NCI-H446 treated with DMSO at 0.1 percent for 48 hours (cell line): ENCODE measurements at regions not wholly inside any gene's neighbourhood (a gene's known extent, or its start where the extent isn't known, plus 50 kb on each side); places are given as distances from the start of the nearest gene placed in this dataset.
A peak's percentile ranks its signal among the peaks of the same experiment; 100 is the strongest.
"Not testable (repeated sequence)": the region's sequence is repeated elsewhere in the genome, so short reads cannot be mapped to it uniquely, and the experiment has no call there.

Experiments used
- DNase-seq: peaks from one replicate; lab custom pipeline; 2025; lab: John Stamatoyannopoulos, UW

DNA sequence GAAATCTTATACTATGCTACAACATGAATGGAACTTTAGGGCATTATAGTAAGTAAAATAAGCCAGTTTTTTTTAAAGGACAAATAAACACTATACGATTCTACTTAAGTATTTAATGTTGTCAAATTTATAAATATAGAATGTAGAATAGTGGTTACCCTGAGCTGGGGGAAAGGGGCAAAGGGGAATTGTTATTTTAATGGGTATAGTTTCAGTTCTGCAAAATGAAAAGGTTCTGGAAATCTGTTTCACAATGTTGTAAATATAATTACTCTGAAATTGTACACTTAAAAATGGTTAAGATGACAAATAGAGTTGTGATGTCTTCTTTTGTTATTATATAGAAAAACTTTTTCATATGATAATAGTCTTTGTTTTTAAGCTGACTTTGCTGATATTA lies 366.3 kb downstream of the MRPL39 start:
- DNase-seq: no peak

- no peak for DNase-seq
Measured at GRCh38 chr21:25234857-25235801, 372.2 kb downstream of the MRPL39 start.

GRCh38 chr21:25220954-25221353 lies 386.3 kb downstream of the MRPL39 start:
- DNase-seq: no peak

DNA sequence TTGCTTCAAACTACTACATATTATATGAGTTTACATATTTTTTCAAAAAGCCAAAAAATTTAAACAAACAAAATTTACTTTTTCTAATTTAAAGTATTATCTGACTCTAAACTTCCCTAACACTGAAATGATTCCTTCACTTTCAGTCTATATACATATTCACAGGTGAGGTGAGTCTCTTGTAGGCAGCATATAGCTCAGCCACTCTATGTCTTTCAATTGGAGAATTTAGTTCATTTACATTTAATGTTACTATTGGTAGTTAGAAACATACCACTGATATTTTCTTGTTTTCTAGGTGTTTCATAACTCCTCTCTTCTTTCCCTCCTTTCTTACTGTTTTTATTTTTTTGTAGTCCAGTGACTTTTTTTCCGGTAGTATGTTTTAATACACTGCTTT lies 387.1 kb downstream of the MRPL39 start:
- DNase-seq: no peak

DNA sequence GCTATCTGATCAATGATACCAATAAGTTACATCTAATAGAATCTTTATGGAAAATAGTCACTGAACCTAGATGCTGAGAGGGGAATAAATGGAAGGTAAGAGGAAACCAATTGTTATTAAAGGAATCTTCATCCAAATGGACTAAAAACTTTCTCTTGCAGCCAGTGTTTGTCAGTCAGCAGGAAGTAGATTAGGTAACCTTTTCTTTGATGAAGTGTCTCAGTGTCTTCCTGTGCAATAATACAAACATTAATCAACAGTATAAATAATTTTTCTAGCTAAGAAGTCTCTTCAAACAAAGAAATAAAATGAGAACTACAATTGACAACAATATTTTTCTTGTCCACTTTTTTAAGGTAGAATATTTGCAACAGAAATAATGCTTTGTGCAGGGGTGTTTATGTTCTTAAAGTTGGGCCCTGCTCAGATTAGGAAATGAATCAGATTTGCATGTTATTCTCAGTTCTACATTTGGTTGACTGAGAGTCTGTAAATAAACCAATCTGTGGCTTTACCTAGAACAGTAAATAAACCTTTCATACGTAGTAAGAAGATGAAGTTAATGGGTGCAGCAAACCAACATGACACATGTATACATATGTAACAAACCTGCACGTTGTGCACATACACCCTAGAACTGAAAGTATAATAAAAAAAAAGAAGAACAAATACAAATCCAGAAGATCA lies 391.4 kb downstream of the MRPL39 start:
- DNase-seq: no peak

DNA sequence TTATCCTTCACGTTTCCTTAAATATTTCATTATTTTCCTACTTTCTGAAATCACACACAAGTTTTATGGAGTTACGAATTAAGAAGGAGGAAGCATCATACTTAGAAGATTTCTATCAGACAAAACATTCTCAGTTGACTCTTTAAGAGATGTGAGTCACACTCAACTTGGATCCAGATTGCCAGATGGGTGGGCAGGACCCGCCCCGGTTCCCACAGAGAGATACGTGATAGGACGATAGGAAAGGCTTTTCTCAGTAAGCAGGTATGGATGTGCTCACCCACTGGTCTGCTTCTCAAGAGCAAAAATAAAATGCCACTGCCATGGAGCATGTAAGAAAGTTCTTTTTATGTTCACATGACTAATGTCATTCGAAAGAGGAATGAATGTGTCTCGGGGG lies 392.6 kb downstream of the MRPL39 start:
- no peak for DNase-seq

DNA sequence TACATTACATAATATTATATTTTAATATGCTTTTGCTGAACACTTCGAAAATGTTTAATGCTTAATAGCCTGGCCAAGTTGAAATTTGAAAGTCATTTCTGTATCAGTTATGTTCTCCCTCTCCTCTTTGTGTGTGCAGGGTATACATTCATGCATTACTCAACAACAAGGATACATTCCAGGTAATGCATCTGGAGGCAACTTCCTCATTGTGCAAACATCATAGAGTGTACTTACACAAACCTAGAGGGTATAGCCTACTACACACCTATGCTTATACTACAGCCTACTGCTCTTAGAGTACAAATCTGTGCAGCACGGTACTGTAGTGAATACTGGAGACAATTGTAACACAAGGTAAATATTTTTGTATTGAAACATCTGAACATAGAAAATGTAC lies 407.3 kb downstream of the MRPL39 start:
- DNase-seq: no peak

DNA sequence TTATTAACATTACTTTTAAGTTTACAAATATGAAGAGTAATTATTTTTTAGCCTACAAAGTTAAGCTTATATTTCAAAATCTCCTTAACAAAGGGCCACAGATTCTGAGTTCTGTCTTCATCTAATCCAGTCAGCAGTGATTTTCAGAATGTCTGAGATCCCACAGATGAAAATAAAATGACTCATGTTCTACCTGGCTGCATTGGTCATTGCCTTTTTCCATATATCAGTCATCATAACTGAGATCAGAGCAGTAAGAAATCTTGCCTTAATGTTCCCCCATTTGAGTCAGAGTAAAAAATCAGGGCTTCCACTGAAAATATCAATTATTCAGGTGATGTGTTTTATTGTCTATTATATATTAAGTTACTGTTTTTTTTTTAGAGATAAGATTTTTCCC lies 416.1 kb downstream of the MRPL39 start:
- DNase-seq: no peak

GRCh38 chr21:25189497-25189896 lies 417.8 kb downstream of the MRPL39 start:
- DNase-seq: no peak

DNA sequence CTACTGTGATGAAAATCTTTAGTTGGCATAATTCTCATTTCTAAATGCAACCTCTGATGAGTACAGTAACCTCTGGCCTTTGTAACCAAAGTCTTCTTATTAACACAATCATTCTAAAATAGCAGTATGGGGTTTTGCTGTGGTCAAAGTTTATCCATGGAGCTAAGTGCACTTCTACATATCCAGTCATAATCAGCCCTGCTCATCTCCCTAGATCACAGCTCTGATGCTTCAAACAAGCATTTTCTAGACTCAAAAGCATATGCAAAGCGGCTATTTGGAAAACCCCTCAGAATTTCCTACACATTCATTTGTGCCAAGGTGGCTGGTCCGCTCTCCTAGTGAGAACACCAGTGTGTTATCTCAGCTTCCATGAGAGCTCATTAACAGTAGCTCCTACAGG lies 418.6 kb downstream of the MRPL39 start:
- DNase-seq: no peak

DNA sequence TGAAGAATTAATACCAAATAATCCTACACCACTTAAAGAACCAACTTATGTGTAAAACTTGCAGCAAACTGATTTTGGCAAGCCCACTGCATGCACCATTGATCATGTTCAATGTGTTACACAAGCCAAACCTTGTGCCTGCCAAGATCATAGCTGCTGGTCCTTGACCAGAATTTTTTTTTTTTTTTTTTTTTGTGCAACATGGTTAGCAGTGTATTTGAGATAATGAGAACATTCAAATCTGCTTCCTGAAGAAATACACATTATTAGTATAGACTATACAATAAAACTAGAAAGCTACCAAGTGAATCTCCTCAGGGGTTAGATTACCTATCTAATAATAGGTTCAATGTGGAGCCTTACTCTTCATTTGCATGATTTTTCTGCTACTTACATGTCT lies 421.0 kb downstream of the MRPL39 start:
- DNase-seq: peak; percentile 92

GRCh38 chr21:25183577-25183976 lies 423.7 kb downstream of the MRPL39 start:
- no peak for DNase-seq

DNA sequence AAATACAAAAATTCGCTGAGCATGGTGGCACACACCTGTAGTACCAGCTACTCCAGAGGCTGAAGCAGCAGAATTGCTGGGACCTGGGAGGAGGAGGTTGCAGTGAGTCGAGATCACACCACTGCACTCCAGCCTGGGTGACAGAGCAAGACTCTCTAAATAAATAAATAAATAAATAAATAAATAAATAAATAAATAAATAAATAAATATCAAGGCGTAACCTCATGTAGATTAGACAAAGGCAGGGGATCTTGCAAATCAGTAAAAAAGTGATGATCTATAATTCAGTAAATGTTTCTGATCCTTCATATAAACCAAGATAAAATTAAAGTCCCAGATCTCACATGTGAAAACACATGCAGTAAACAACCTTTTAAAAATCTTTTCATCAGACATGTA lies 425.6 kb downstream of the MRPL39 start:
- not testable (repeated sequence) for DNase-seq

DNA sequence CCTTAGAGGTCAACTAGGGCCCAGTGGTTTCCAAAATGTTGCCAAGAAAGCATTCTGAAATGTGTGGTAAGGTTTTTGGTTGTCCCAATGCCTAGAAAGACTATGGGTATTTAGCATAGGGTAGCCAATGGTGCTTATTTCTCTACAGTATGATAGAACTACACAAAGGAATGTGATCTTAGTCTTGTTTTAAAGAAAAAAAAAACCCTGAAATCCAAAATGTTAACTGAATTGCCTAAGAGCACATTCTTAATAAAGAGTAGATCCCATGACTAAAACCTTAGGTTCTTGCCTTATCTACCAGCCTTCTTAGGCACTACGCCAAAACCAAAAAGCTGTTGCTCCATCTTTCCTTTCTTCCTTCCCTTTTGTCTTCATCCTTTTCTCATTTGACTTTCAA lies 428.2 kb downstream of the MRPL39 start:
- no peak for DNase-seq

- DNase-seq: no peak
Measured at GRCh38 chr21:25176637-25177412, 430.5 kb downstream of the MRPL39 start.

- DNase-seq: no peak
Measured at GRCh38 chr21:25175938-25176337, 431.3 kb downstream of the MRPL39 start.

DNA sequence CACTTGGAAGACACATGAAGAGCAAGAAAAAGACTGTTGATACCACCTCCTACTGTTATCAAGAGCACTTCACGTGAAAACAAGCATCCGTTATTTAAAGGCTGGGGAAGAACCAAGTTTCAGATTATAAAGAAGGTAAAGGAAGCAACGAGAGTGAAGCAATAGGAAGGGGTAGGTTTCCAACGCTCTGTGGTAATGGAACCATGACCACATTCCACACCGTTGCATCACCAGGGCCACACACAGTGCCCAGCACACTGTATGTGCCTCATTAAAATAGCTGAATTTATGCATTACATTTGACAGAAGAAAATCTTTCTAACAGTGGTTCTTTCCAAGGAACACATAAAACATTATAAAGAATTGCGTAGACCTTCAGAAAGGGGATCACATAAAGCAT lies 435.8 kb downstream of the MRPL39 start:
- DNase-seq: no peak

- DNase-seq: no peak
Measured at GRCh38 chr21:25170681-25171080, 436.6 kb downstream of the MRPL39 start.

- no peak for DNase-seq
Measured at GRCh38 chr21:25169370-25169769, 437.9 kb downstream of the MRPL39 start.

DNA sequence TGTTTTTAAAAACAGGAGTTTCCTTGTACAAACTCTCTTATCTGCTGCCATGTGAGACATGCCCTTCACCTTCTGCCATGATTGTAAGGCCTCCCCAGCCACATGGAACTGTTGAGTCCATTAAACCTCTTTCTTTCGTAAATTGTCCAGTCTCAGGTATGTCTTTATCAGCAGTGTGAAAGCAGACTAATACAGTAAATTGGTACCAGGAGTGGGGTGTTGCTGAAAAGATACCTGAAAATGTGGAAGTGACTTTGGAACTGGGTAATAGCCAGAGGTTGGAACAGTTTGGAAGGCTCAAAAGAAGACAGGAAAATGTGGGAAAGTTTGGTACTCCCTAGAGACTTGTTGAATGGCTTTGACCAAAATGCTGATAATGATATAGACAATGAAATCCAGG lies 440.4 kb downstream of the MRPL39 start:
- DNase-seq: not testable (repeated sequence)

DNA sequence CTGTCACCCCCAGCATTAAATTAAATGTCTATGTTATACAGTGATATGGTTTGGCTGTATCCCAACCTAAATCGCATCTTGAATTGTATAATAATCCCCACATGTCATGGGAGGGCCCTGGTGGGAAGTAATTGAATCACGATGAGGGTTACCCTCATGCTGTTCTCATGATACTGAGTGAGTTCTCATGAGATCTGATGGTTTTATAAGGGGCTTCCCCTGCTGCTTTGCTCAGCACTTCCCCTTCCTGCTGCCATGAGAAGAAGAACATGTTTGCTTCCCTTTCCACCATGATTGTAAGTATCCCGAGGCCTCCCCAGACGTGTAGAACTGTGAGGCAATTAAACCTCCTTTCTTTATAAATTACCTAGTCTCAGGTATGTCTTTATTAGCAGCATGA lies 445.7 kb downstream of the MRPL39 start:
- no peak for DNase-seq

DNA sequence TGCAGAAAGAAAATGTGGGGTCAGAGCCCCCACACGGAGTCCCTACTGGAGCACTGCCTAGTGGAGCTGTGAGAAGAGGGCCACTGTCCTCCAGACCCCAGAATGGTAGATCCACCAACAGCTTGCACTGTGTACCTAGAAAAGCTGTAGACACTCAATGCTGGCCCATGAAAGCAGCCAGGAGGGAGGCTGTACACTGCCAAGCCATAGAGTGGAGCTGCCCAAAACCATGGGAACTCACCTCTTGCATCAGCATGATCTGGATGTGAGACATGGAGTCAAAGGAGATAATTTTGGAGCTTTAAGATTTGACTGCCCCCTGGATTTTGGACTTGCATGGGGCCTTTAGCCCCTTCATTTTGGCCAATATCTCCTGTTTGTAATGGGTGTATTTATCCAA lies 452.3 kb downstream of the MRPL39 start:
- DNase-seq: not testable (repeated sequence)

DNA sequence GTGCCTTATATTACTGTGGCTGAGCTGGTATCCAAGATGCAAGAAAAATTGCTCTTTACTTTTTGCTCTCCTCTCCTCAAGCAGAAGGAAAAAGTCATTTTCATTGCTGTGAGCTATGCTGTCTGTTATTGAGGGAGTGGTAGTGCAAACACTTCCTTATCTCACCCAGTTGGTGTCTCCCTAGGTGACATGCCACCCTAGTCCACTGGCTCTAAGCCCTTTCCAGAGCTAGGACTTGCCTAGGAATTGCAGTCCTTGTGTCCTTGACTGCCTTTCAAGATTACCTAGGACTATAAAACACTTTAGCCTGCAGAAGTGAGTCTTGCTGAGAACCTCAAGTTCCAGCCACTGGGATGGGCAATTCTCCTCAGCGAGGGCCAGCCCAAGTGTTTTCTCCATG lies 458.3 kb downstream of the MRPL39 start:
- no peak for DNase-seq
